Heart left ventricle (tissue), 16 donors: ENCODE measurements at regions not wholly inside any gene's neighbourhood (a gene's known extent, or its start where the extent isn't known, plus 50 kb on each side); places are given as distances from the start of the nearest gene placed in this dataset.

Source experiments
- ATAC-seq, 4 donors: fragments of 200-7000 bp; cut with Tn5 transposase; one replicate each; pipeline ENCODE4 v1.9.1; 2020 to 2022; ENCODE audit warnings: moderate library complexity in 4 of 4, mild to moderate bottlenecking in 3 of 4, moderate number of reproducible peaks in 1 of 4
- DNase-seq, 5 donors: peaks; one replicate each; pipeline ENCODE4 v3.0.0-alpha.2; 2020
- H3K27ac ChIP-seq, 12 donors: fragments of 200-600 bp; sonication (generic) in 4 of 12; one replicate each; pipeline versions ENCODE4 v1.5.0 to v1.8.0; 2016 to 2022; ENCODE audit warnings: mild to moderate bottlenecking in 2 of 12
- H3K27me3 ChIP-seq, 9 donors: fragments of 200-600 bp; sonication (generic) in 2 of 9; one replicate each; pipeline versions ENCODE4 v1.5.1 to v1.8.0; 2016 to 2022; ENCODE audit warnings: mild to moderate bottlenecking in 3 of 9
- H3K36me3 ChIP-seq, 9 donors: fragments of 200-600 bp; sonication (generic) in 2 of 9; one replicate each; pipeline versions ENCODE4 v1.5.0 to v1.8.0; 2018 to 2022; ENCODE audit warnings: mild to moderate bottlenecking in 2 of 9
- H3K4me1 ChIP-seq, 12 donors: fragments of 200-600 bp; sonication (generic) in 4 of 12; one replicate each; pipeline versions ENCODE4 v1.5.0 to v1.8.0; 2016 to 2022; ENCODE audit warnings: mild to moderate bottlenecking in 3 of 12
- H3K4me3 ChIP-seq, 12 donors: fragments of 200-600 bp; sonication (generic) in 4 of 12; one replicate each; pipeline versions ENCODE4 v1.5.0 to v1.8.0; 2017 to 2022; ENCODE audit warnings: mild to moderate bottlenecking in 9 of 12, moderate library complexity in 4 of 12
- H3K9me3 ChIP-seq, 12 donors: fragments of 200-600 bp; sonication (generic) in 4 of 12; one replicate each; pipeline versions ENCODE4 v1.5.0 to v1.8.0; 2016 to 2022; ENCODE audit warnings: mild to moderate bottlenecking in 1 of 12
- CTCF ChIP-seq, 12 donors: fragments of 200-600 bp; sonication (generic) in 4 of 12; IDR thresholded peaks; one replicate each; pipeline versions ENCODE4 v1.5.0 to v1.8.0; 2018 to 2022; ENCODE audit warnings: antibody characterized with exemption in 12 of 12, mild to moderate bottlenecking in 5 of 12
- POLR2A ChIP-seq, 2 donors: fragments of 450-650 bp; IDR thresholded peaks; one replicate each; pipeline ENCODE4 v1.6.1; 2017; ENCODE audit warnings: antibody characterized with exemption in 2 of 2, mild to moderate bottlenecking in 2 of 2, moderate library complexity in 2 of 2
- WGBS, 4 donors: extraction: QIAGEN DNeasy Blood & Tissue Kit in 2 of 4; methylation state at CpG; one replicate each; pipeline versions ENCODE4 v1.1.5 to v1.1.7; 2013 to 2018; 5-methylcytosine and 5-hydroxymethylcytosine counted together
- intact Hi-C, 10 donors: fragments of 100-400 bp; cut with DNase I; formaldehyde crosslinking; loops; one replicate each; pipeline versions ENCODE4 v1.11.1 to v1.14.2; 2022
- donor health status: ischemic (EF 13 %, LVEDD 7.1; RV severe dilation, severe dysfunction).
- donor health status: healthy with polysubstance abuse.
- donor health status: DM: no; HTN: yes; CAD: no.
- donor health status: DM: no; HTN: no; CAD: no.
- donor health status: ischemic (EF 25% LVEDD 6.9; RV normal size, moderate dysfunction).
- donor health status: ischemic (EF 25% LVEDD 5.7; RV mildly dilated, moderate dysfunction).
- donor health status: healthy.
- donor health status: DM: yes; HTN: yes; CAD: no.
- donor health status: ischemic (EF 35%, LVEDD 5.7; RV mildly dilated, moderate dysfunction).
- donor health status: nonischemic (EF 11% LVEDD 7.7; RV severe dilation, severe dysfunction).
- donor health status: DM: yes; HTN: yes; CAD: no.
- donor health status: PGD.
- donor health status: ischemic (EF 29% LVEDD 5.4; RV normal size, mild dysfunction).
- donor health status: nonischemic (EF 23%, LVEDD 6.1; RV moderate dilation, normal function).

- whole genome bisulfite sequencing, 4 donors, result 91 to 95% (median 93%) methylated on average over 4 of the region's 4 CpGs
- Histone ChIP-seq H3K27ac (no peak overlapping the region), H3K27me3 (no peaks in the 10 kb centered on the region), H3K9me3 (peaks cover 0 to 28% (median 18%) of the 10 kb centered on the region in 12 donors), H3K36me3 (no peaks in the 10 kb centered on the region), H3K4me3 (no peak overlapping the region), H3K4me1 (no peaks in the 10 kb centered on the region)
- DNase-seq, result no peak
- TF ChIP-seq POLR2A (IDR thresholded peaks at IDR 0.05) (no peak), CTCF (IDR thresholded peaks at IDR 0.05) (no peak)
- intact Hi-C loops, result loop anchor here in 1 of 10 donors (10.0 kb wide), 1 partner anchor 70 kb away; no protein-coding TSS in a partner anchor
- no peak for ATAC-seq
Measured at GRCh38 chr14:53285064-53285463, 131.9 kb upstream of the DDHD1 start.

- DNase-seq (peak in 1 of 5 donors; percentile 44), ATAC-seq (peak in 1 of 4 donors; percentile 28)
- WGBS, 4 donors, result 78 to 85% (median 82%) methylated on average over 12 of the region's 12 CpGs
- no peaks in the 10 kb centered on the region for H3K4me1 ChIP-seq
- no peak overlapping the region for H3K4me3 ChIP-seq
- H3K27me3 ChIP-seq, result no peaks in the 10 kb centered on the region
- H3K36me3 ChIP-seq, result no peaks in the 10 kb centered on the region
- H3K9me3 ChIP-seq, result peaks cover 0 to 22% (median 10%) of the 10 kb centered on the region in 12 donors
- intact Hi-C loops, result no loop called here
- no peak overlapping the region for H3K27ac ChIP-seq
- TF ChIP-seq POLR2A (IDR thresholded peaks at IDR 0.05), result no peak
- no peak for TF ChIP-seq CTCF (IDR thresholded peaks at IDR 0.05)
Measured at GRCh38 chr14:53278602-53279506, 125.7 kb upstream of the DDHD1 start.

- H3K36me3 ChIP-seq, result no peaks in the 10 kb centered on the region
- peaks cover 0 to 6% (median 0%) of the 10 kb centered on the region in 12 donors for H3K4me1 ChIP-seq
- H3K9me3 ChIP-seq, result no peaks in the 10 kb centered on the region
- TF ChIP-seq POLR2A (IDR thresholded peaks at IDR 0.05) (no peak), CTCF (IDR thresholded peaks at IDR 0.05) (no peak)
- no peaks in the 10 kb centered on the region for H3K27me3 ChIP-seq
- ATAC-seq (peak in 3 of 4 donors; percentile 68 to 81 (median 77)), DNase-seq (peak in 3 of 5 donors; percentile 29 to 42 (median 40))
- H3K4me3 ChIP-seq, result no peak overlapping the region
- H3K27ac ChIP-seq, result no peak overlapping the region
- intact Hi-C loops, result no loop called here
- 57 to 70% (median 62%) methylated on average over 6 of the region's 6 CpGs for WGBS, 4 donors
Measured at GRCh38 chr14:53273671-53274072, 120.5 kb upstream of the DDHD1 start.

GRCh38 chr14:53265025-53265424 lies 111.9 kb upstream of the DDHD1 start:
- no peak for TF ChIP-seq CTCF (IDR thresholded peaks at IDR 0.05)
- TF ChIP-seq POLR2A (IDR thresholded peaks at IDR 0.05), result no peak
- no peak for ATAC-seq
- H3K36me3 ChIP-seq, result no peaks in the 10 kb centered on the region
- no peak overlapping the region for H3K4me3 ChIP-seq
- WGBS, 4 donors, result 75 to 81% (median 78%) methylated on average over 4 of the region's 4 CpGs
- H3K9me3 ChIP-seq, result peaks cover 0 to 32% (median 0%) of the 10 kb centered on the region in 12 donors
- peak overlapping the region in 1 of 12 donors; percentile 13 for H3K27ac ChIP-seq
- H3K27me3 ChIP-seq, result no peaks in the 10 kb centered on the region
- no peaks in the 10 kb centered on the region for H3K4me1 ChIP-seq
- no peak for DNase-seq
- intact Hi-C loops, result no loop called here
